Prostate gland (tissue), 2 donors: ENCODE measurements at regions not wholly inside any gene's neighbourhood (a gene's known extent, or its start where the extent isn't known, plus 50 kb on each side); places are given as distances from the start of the nearest gene placed in this dataset.

ENCODE experiments used
- DNase-seq: peaks from one replicate; pipeline ENCODE4 v3.0.0-alpha.2; 2019; ENCODE audit warnings: low spot score
- H3K27ac ChIP-seq, 2 donors: fragments of 200-600 bp; sonication (generic); 2 replicates each; pipeline ENCODE4 v1.5.1; 2017 to 2019
- H3K27me3 ChIP-seq: fragments of 200-600 bp; sonication (generic); replicated peaks from 2 replicates; pipeline ENCODE4 v1.5.1; 2019; ENCODE audit not compliant: insufficient read depth
- H3K36me3 ChIP-seq, 2 donors: fragments of 200-600 bp; sonication (generic); 1 replicate in 1 of 2; 2 replicates in 1 of 2; pipeline versions ENCODE4 v1.5.1 to v1.8.1; 2017 to 2019
- H3K4me1 ChIP-seq: fragments of 200-600 bp; sonication (generic); replicated peaks from 2 replicates; pipeline ENCODE4 v1.5.1; 2019
- H3K4me3 ChIP-seq, 2 donors: fragments of 200-600 bp; sonication (generic); 2 replicates each; pipeline ENCODE4 v1.5.1; 2017 to 2019
- H3K9me3 ChIP-seq: fragments of 200-600 bp; sonication (generic); 2 replicates; pipeline ENCODE4 v1.5.1; 2017
- POLR2A ChIP-seq: fragments of 450-650 bp; IDR thresholded peaks from one replicate; pipeline ENCODE4 v1.6.1; 2016; ENCODE audit warnings: antibody characterized with exemption, mild to moderate bottlenecking
- POLR2AphosphoS5 ChIP-seq: sonication (generic); formaldehyde crosslinking; IDR thresholded peaks from one replicate; pipeline ENCODE4 v1.6.1; 2017; ENCODE audit warnings: antibody characterized with exemption
- WGBS: methylation state at CpG from one replicate; pipeline ENCODE4 v1.1.5; 2018; 5-methylcytosine and 5-hydroxymethylcytosine counted together
- intact Hi-C: fragments of 100-400 bp; cut with DNase I; formaldehyde crosslinking; loops from one replicate; pipeline ENCODE4 v1.14.2; 2022
- TF ChIP-seq, protein P1 (sequence below), 4 experiments: fragments of 200-600 bp in 2 of 4; fragments of 450-650 bp in 2 of 4; sonication (generic) in 2 of 4; IDR thresholded peaks; 1 replicate in 3 of 4; 2 replicates in 1 of 4; pipeline ENCODE4 v1.5.1; 2016 to 2019; ENCODE audit warnings: antibody characterized with exemption in 4 of 4, mild to moderate bottlenecking in 2 of 4, moderate library complexity in 2 of 4

DNA sequence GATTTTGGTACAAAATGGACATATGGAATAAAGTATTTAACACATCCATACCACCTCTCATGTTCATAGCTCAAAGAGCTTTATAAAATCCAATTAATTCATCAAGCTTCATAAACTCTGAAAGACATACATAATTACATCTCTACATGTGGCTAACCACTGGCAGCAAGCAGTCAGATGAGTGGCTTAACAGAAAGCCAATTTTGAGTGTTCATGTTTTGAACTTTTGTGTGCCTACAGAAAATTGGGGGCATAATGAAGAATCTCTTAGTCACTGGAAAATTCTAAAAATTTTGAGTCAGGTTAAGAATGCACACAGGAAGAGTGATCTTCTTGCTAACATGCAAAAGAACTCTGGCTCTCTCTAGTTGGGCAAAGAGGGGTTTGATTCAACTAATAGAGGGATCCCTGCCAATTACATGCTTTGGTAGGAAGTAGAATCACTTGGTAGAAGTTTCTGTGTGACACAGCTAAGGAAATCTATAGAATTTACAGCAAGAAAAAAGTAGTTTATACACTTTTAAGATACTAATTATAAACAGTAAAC, 287.4 kb downstream of the NOL4 start:
- Histone ChIP-seq H3K36me3 (no peaks in the 10 kb centered on the region), H3K9me3 (no peaks in the 10 kb centered on the region), H3K4me3 (no peak overlapping the region), H3K4me1 (no peaks in the 10 kb centered on the region), H3K27ac (no peak overlapping the region), H3K27me3 (no peaks in the 10 kb centered on the region)
- intact Hi-C loops = no loop called here
- TF ChIP-seq POLR2AphosphoS5 (no peak), POLR2A (no peak)
- TF ChIP-seq, protein P1, sequence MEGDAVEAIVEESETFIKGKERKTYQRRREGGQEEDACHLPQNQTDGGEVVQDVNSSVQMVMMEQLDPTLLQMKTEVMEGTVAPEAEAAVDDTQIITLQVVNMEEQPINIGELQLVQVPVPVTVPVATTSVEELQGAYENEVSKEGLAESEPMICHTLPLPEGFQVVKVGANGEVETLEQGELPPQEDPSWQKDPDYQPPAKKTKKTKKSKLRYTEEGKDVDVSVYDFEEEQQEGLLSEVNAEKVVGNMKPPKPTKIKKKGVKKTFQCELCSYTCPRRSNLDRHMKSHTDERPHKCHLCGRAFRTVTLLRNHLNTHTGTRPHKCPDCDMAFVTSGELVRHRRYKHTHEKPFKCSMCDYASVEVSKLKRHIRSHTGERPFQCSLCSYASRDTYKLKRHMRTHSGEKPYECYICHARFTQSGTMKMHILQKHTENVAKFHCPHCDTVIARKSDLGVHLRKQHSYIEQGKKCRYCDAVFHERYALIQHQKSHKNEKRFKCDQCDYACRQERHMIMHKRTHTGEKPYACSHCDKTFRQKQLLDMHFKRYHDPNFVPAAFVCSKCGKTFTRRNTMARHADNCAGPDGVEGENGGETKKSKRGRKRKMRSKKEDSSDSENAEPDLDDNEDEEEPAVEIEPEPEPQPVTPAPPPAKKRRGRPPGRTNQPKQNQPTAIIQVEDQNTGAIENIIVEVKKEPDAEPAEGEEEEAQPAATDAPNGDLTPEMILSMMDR (IDR thresholded peaks at IDR 0.05) = no peak
- DNase-seq = no peak

- TF ChIP-seq POLR2AphosphoS5 (no peak), POLR2A (no peak)
- TF ChIP-seq, protein P1 (IDR thresholded peaks at IDR 0.05) = no peak
- Histone ChIP-seq H3K36me3 (no peaks in the 10 kb centered on the region), H3K4me3 (no peak overlapping the region), H3K4me1 (no peaks in the 10 kb centered on the region), H3K27me3 (no peaks in the 10 kb centered on the region), H3K9me3 (no peaks in the 10 kb centered on the region), H3K27ac (no peak overlapping the region)
- 53% methylated on average over 1 of the region's 1 CpG for WGBS
- intact Hi-C loops = no loop called here
- DNase-seq = no peak
Measured at GRCh38 chr18:33934258-33934657, 290.5 kb downstream of the NOL4 start.

- Histone ChIP-seq H3K27ac (no peak overlapping the region), H3K27me3 (no peaks in the 10 kb centered on the region), H3K36me3 (no peaks in the 10 kb centered on the region), H3K4me3 (no peak overlapping the region), H3K4me1 (no peaks in the 10 kb centered on the region), H3K9me3 (no peaks in the 10 kb centered on the region)
- intact Hi-C loops = no loop called here
- no peak for DNase-seq
- no peak for TF ChIP-seq POLR2A
- no peak for TF ChIP-seq POLR2AphosphoS5
- TF ChIP-seq, protein P1 (IDR thresholded peaks at IDR 0.05) = no peak
- 66% methylated on average over 3 of the region's 3 CpGs for WGBS
Measured at GRCh38 chr18:33928231-33928630, 296.5 kb downstream of the NOL4 start.

DNA sequence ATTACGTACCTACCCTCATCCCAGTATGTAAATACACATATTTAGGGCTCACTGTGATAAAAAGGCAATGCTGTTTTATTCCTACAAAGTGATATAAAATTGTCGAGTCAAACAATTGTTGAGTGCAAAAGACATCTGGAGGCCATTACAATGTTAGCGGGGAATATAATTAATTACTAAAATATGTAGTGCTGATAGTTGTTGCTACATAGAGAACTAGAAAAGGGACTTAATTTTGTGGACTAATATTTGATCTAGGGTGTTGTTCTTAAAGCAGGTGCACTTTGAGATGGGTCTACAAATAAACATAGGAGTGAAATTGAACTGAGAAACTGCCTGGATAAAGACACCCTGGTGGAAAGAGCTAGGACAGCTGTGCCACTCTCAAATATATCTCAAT, 300.1 kb downstream of the NOL4 start:
- H3K27me3 ChIP-seq = no peaks in the 10 kb centered on the region

GRCh38 chr18:33923980-33924379, 300.7 kb downstream of the NOL4 start:
- intact Hi-C loops = no loop called here
- Histone ChIP-seq H3K4me3 (no peak overlapping the region), H3K36me3 (no peaks in the 10 kb centered on the region), H3K4me1 (no peaks in the 10 kb centered on the region), H3K27me3 (no peaks in the 10 kb centered on the region), H3K9me3 (no peaks in the 10 kb centered on the region), H3K27ac (no peak overlapping the region)
- no peak for DNase-seq
- no peak for TF ChIP-seq POLR2A
- no peak for TF ChIP-seq POLR2AphosphoS5
- TF ChIP-seq, protein P1 (IDR thresholded peaks at IDR 0.05) = no peak
- WGBS = 42% methylated on average over 3 of the region's 3 CpGs

More for the DNA sequence above, 300.1 kb downstream of the NOL4 start:
- H3K4me1 ChIP-seq = no peaks in the 10 kb centered on the region
- no peak overlapping the region for H3K4me3 ChIP-seq
- WGBS = 85% methylated on average over 3 of the region's 3 CpGs
- H3K36me3 ChIP-seq = no peaks in the 10 kb centered on the region
- DNase-seq = no peak
- TF ChIP-seq, protein P1 (IDR thresholded peaks at IDR 0.05) = no peak
- TF ChIP-seq POLR2AphosphoS5 (no peak), POLR2A (no peak)
- no peak overlapping the region for H3K27ac ChIP-seq
- intact Hi-C loops = no loop called here
- no peaks in the 10 kb centered on the region for H3K9me3 ChIP-seq
